GM18517 (cell line): ENCODE measurements at regions not wholly inside any gene's neighbourhood (a gene's known extent, or its start where the extent isn't known, plus 50 kb on each side); places are given as distances from the start of the nearest gene placed in this dataset.

Experiments
- ATAC-seq: cut with Tn5 transposase; IDR thresholded peaks from one replicate; pipeline ENCODE4 v1.9.1; 2021; ENCODE audit warnings: mild to moderate bottlenecking, moderate library complexity; ENCODE audit not compliant: unreplicated experiment

- ATAC-seq: no peak
Measured at GRCh38 chr20:52921340-52921739, 50.8 kb upstream of the TSHZ2 start.

- no peak for ATAC-seq
Measured at GRCh38 chr20:52918311-52918710, 53.8 kb upstream of the TSHZ2 start.

- no peak for ATAC-seq
Measured at GRCh38 chr20:52915564-52915963, 56.6 kb upstream of the TSHZ2 start.

GRCh38 chr20:52914870-52915269 lies 57.3 kb upstream of the TSHZ2 start:
- ATAC-seq: no peak

- ATAC-seq: no peak
Measured at GRCh38 chr20:52913650-52914387, 58.3 kb upstream of the TSHZ2 start.

- ATAC-seq: no peak
Measured at GRCh38 chr20:52905241-52905994, 66.7 kb upstream of the TSHZ2 start.

GRCh38 chr20:52904837-52905236 lies 67.3 kb upstream of the TSHZ2 start:
- no peak for ATAC-seq

GRCh38 chr20:52899041-52899608 lies 73.0 kb upstream of the TSHZ2 start:
- ATAC-seq: no peak

- no peak for ATAC-seq
Measured at GRCh38 chr20:52896348-52896747, 75.8 kb upstream of the TSHZ2 start.

GRCh38 chr20:52895701-52896100 lies 76.5 kb upstream of the TSHZ2 start:
- no peak for ATAC-seq

- ATAC-seq: no peak
Measured at GRCh38 chr20:52895235-52895634, 76.9 kb upstream of the TSHZ2 start.

GRCh38 chr20:52893498-52893897 lies 78.7 kb upstream of the TSHZ2 start:
- ATAC-seq: no peak

- no peak for ATAC-seq
Measured at GRCh38 chr20:52892023-52892422, 80.1 kb upstream of the TSHZ2 start.

- ATAC-seq: no peak
Measured at GRCh38 chr20:52890130-52890529, 82.0 kb upstream of the TSHZ2 start.

GRCh38 chr20:52889225-52889624 lies 82.9 kb upstream of the TSHZ2 start:
- ATAC-seq: no peak

- no peak for ATAC-seq
Measured at GRCh38 chr20:52888096-52888495, 84.1 kb upstream of the TSHZ2 start.

- no peak for ATAC-seq
Measured at GRCh38 chr20:52880997-52881396, 91.2 kb upstream of the TSHZ2 start.

GRCh38 chr20:52880259-52880658 lies 91.9 kb upstream of the TSHZ2 start:
- ATAC-seq: no peak

GRCh38 chr20:52874241-52874640 lies 97.9 kb upstream of the TSHZ2 start:
- ATAC-seq: no peak

GRCh38 chr20:52869698-52870501 lies 102.3 kb upstream of the TSHZ2 start:
- no peak for ATAC-seq

- ATAC-seq: no peak
Measured at GRCh38 chr20:52869276-52869675, 102.9 kb upstream of the TSHZ2 start.
